ENCODE measurements at regions not wholly inside any gene's neighbourhood (a gene's known extent, or its start where the extent isn't known, plus 50 kb on each side); places are given as distances from the start of the nearest gene placed in this dataset.

GRCh38 chr1:198084241-198084908, 72.4 kb upstream of the NEK7 start:
- TF ChIP-seq, protein P1, sequence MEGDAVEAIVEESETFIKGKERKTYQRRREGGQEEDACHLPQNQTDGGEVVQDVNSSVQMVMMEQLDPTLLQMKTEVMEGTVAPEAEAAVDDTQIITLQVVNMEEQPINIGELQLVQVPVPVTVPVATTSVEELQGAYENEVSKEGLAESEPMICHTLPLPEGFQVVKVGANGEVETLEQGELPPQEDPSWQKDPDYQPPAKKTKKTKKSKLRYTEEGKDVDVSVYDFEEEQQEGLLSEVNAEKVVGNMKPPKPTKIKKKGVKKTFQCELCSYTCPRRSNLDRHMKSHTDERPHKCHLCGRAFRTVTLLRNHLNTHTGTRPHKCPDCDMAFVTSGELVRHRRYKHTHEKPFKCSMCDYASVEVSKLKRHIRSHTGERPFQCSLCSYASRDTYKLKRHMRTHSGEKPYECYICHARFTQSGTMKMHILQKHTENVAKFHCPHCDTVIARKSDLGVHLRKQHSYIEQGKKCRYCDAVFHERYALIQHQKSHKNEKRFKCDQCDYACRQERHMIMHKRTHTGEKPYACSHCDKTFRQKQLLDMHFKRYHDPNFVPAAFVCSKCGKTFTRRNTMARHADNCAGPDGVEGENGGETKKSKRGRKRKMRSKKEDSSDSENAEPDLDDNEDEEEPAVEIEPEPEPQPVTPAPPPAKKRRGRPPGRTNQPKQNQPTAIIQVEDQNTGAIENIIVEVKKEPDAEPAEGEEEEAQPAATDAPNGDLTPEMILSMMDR (IDR thresholded peaks at IDR 0.05): no peak
- TF ChIP-seq POLR2A (IDR thresholded peaks at IDR 0.05): no peak
